HG03196 (cell line): ENCODE measurements at regions not wholly inside any gene's neighbourhood (a gene's known extent, or its start where the extent isn't known, plus 50 kb on each side); places are given as distances from the start of the nearest gene placed in this dataset.
A peak's percentile ranks its signal among the peaks of the same experiment; 100 is the strongest.

Source experiments
- ATAC-seq: cut with Tn5 transposase; IDR thresholded peaks from one replicate; pipeline ENCODE4 v1.9.1; 2021; ENCODE audit not compliant: unreplicated experiment

GRCh38 chr15:31455499-31455898 lies 128.9 kb downstream of the KLF13 start:
- no peak for ATAC-seq

GRCh38 chr15:31456354-31457060 lies 129.9 kb downstream of the KLF13 start:
- ATAC-seq: no peak

GRCh38 chr15:31457161-31457560 lies 130.5 kb downstream of the KLF13 start:
- no peak for ATAC-seq

- no peak for ATAC-seq
Measured at GRCh38 chr15:31457631-31458526, 131.2 kb downstream of the KLF13 start.

GRCh38 chr15:31458596-31459399 lies 132.2 kb downstream of the KLF13 start:
- peak; percentile 80 for ATAC-seq

- no peak for ATAC-seq
Measured at GRCh38 chr15:31459400-31459748, 132.7 kb downstream of the KLF13 start.

- ATAC-seq: no peak
Measured at GRCh38 chr15:31461375-31461774, 134.7 kb downstream of the KLF13 start.

- no peak for ATAC-seq
Measured at GRCh38 chr15:31461911-31462480, 135.4 kb downstream of the KLF13 start.

- ATAC-seq: no peak
Measured at GRCh38 chr15:31463521-31464102, 137.0 kb downstream of the KLF13 start.

- ATAC-seq: no peak
Measured at GRCh38 chr15:31464216-31465082, 137.8 kb downstream of the KLF13 start.

- ATAC-seq: no peak
Measured at GRCh38 chr15:31465083-31465955, 138.7 kb downstream of the KLF13 start.

GRCh38 chr15:31467361-31467760 lies 140.7 kb downstream of the KLF13 start:
- no peak for ATAC-seq

GRCh38 chr15:31468911-31469785 lies 142.5 kb downstream of the KLF13 start:
- ATAC-seq: no peak

- no peak for ATAC-seq
Measured at GRCh38 chr15:31469786-31470525, 143.3 kb downstream of the KLF13 start.

- ATAC-seq: no peak
Measured at GRCh38 chr15:31470756-31471155, 144.1 kb downstream of the KLF13 start.

GRCh38 chr15:31471731-31472430 lies 145.2 kb downstream of the KLF13 start:
- no peak for ATAC-seq
